Endothelial cell of umbilical vein (primary cell): ENCODE measurements at regions not wholly inside any gene's neighbourhood (a gene's known extent, or its start where the extent isn't known, plus 50 kb on each side); places are given as distances from the start of the nearest gene placed in this dataset.

Source experiments
- CTCF ChIP-seq, 2 donors: IDR thresholded peaks; 1 replicate in 1 of 2; 2 replicates in 1 of 2; pipeline ENCODE4 v1.5.1; 2011; ENCODE audit warnings: low read length in 2 of 2, mild to moderate bottlenecking in 2 of 2, moderate library complexity in 2 of 2, control low read depth in 1 of 2, inconsistent platforms in 1 of 2, low read depth in 1 of 2; ENCODE audit not compliant: insufficient read depth in 1 of 2; ENCODE audit errors: extremely low read depth in 1 of 2
- POLR2A ChIP-seq: IDR thresholded peaks from 2 replicates; pipeline ENCODE4 v1.6.1; 2012; ENCODE audit warnings: low read depth, mild to moderate bottlenecking, control low read depth, low read length

DNA sequence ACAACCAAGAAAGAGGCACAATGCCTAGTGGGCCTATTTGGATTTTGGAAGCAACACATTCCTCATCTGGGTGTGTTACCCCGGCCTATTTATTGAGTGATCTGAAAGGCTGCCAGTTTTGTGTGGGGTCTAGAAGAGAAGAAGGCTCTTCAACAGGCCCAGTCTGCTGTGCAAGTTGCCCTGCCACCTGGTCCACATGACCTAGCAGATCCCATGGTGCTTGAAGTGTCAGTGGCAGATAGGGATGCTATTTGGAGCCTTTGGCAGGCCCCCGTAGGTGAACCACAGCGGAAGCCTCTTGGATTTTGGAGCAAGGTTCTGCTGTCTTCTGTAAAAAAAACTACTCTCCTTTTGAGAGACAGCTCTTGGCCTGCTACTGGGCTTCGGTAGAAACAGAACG, 820.1 kb downstream of the TMTC2 start:
- no peak for TF ChIP-seq CTCF (IDR thresholded peaks at IDR 0.05; ENCODE audit: extremely low read depth in 1 of 2, insufficient read depth in 1 of 2, low read depth in 1 of 2, low read length in 2 of 2)
- TF ChIP-seq POLR2A, result no peak
